Progenitor cell of endocrine pancreas (in vitro differentiated cells): ENCODE measurements at regions not wholly inside any gene's neighbourhood (a gene's known extent, or its start where the extent isn't known, plus 50 kb on each side); places are given as distances from the start of the nearest gene placed in this dataset.

Experiments
- DNase-seq: peaks from one replicate; pipeline ENCODE4 v3.0.0; 2021; ENCODE audit warnings: low spot score; ENCODE audit not compliant: unreplicated experiment
- H3K27ac Mint-ChIP-seq: 2 replicates; pipeline ENCODE4 v1.8.0; 2021; ENCODE audit warnings: mild to moderate bottlenecking, moderate library complexity, mixed read lengths
- H3K27me3 Mint-ChIP-seq: 2 replicates; pipeline ENCODE4 v1.8.0; 2021; ENCODE audit warnings: mixed read lengths
- H3K36me3 Mint-ChIP-seq: 2 replicates; pipeline ENCODE4 v1.8.0; 2022; ENCODE audit warnings: mixed read lengths; ENCODE audit not compliant: insufficient read depth
- H3K4me1 Mint-ChIP-seq: 2 replicates; pipeline ENCODE4 v1.8.0; 2021; ENCODE audit warnings: low read depth, mixed read lengths
- H3K4me3 Mint-ChIP-seq: 2 replicates; pipeline ENCODE4 v1.8.0; 2021; ENCODE audit warnings: low read depth, mild to moderate bottlenecking, moderate library complexity, mixed read lengths
- H3K9me3 Mint-ChIP-seq: 2 replicates; pipeline ENCODE4 v1.8.0; 2021; ENCODE audit warnings: low read depth, mixed read lengths
- TF ChIP-seq, protein P1 (sequence below): fragments of 200-600 bp; sonication (generic); IDR thresholded peaks from one replicate; pipeline ENCODE4 v1.5.0; 2021; ENCODE audit warnings: antibody characterized with exemption, mild to moderate bottlenecking; ENCODE audit not compliant: unreplicated experiment

DNA sequence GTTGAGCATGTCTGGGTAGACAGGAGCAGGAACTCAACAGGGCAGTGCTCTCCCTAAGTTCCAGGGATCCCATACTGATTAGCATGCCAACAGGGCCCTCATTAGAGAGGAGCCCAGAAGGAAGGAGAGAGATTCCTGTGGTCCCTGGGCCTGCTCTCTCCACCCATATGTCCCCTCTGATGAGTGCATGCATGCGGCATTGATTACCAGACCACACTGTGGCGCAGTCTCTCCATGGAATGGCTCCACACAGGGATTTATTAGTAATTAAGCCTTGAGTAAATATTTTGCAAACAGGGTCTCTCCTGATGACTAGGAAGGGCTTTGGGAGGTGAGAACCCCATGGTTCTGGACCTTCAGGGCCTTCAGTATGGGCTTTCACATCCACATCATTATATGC, 60.0 kb upstream of the ST8SIA2 start:
- no peak for DNase-seq
- Mint-ChIP-seq H3K4me1 (peaks cover under 1% of the 10 kb centered on the region), H3K9me3 (peaks cover 3% of the 10 kb centered on the region), H3K27ac (no peak overlapping the region), H3K36me3 (no peaks in the 10 kb centered on the region), H3K27me3 (peaks cover 11% of the 10 kb centered on the region), H3K4me3 (no peak overlapping the region)
- TF ChIP-seq, protein P1, sequence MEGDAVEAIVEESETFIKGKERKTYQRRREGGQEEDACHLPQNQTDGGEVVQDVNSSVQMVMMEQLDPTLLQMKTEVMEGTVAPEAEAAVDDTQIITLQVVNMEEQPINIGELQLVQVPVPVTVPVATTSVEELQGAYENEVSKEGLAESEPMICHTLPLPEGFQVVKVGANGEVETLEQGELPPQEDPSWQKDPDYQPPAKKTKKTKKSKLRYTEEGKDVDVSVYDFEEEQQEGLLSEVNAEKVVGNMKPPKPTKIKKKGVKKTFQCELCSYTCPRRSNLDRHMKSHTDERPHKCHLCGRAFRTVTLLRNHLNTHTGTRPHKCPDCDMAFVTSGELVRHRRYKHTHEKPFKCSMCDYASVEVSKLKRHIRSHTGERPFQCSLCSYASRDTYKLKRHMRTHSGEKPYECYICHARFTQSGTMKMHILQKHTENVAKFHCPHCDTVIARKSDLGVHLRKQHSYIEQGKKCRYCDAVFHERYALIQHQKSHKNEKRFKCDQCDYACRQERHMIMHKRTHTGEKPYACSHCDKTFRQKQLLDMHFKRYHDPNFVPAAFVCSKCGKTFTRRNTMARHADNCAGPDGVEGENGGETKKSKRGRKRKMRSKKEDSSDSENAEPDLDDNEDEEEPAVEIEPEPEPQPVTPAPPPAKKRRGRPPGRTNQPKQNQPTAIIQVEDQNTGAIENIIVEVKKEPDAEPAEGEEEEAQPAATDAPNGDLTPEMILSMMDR: no peak

- peaks cover 8% of the 10 kb centered on the region for H3K27me3 Mint-ChIP-seq
- no peak for DNase-seq
- no peak overlapping the region for H3K4me3 Mint-ChIP-seq
- no peaks in the 10 kb centered on the region for H3K4me1 Mint-ChIP-seq
- no peaks in the 10 kb centered on the region for H3K36me3 Mint-ChIP-seq
- no peak overlapping the region for H3K27ac Mint-ChIP-seq
- H3K9me3 Mint-ChIP-seq: peaks cover 3% of the 10 kb centered on the region
- TF ChIP-seq, protein P1: no peak
Measured at GRCh38 chr15:92336419-92336987, 57.2 kb upstream of the ST8SIA2 start.

DNA sequence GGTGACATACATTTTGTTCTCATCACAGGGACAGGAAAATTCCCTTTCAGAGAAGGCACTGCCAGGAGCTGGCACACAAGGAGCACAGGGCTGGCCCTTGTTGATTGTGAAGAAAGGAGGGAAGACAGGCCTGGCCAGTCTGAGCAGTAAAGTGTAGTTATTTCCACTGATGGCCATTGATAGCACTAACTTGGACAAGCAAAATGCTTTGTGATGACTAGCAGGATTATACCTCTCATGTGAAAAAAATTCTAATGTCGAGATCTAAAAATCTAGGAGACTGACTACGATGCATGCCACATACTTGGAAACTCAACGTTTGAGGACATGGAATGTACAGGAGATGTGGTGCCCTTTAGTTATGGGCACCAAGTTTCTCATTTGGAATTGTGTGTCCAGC, 54.3 kb upstream of the ST8SIA2 start:
- H3K4me1 Mint-ChIP-seq: no peaks in the 10 kb centered on the region
- no peak for DNase-seq
- H3K27me3 Mint-ChIP-seq: peaks cover 32% of the 10 kb centered on the region
- H3K4me3 Mint-ChIP-seq: no peak overlapping the region
- TF ChIP-seq, protein P1: no peak
- H3K27ac Mint-ChIP-seq: no peak overlapping the region
- H3K36me3 Mint-ChIP-seq: no peaks in the 10 kb centered on the region
- no peaks in the 10 kb centered on the region for H3K9me3 Mint-ChIP-seq
